Neural progenitor cell (in vitro differentiated cells): ENCODE measurements at regions not wholly inside any gene's neighbourhood (a gene's known extent, or its start where the extent isn't known, plus 50 kb on each side); places are given as distances from the start of the nearest gene placed in this dataset.

Source experiments
- CTCF ChIP-seq: fragments of 200-600 bp; sonication (generic); IDR thresholded peaks from 2 replicates; pipeline ENCODE4 v1.5.1; 2017; ENCODE audit warnings: antibody characterized with exemption, mild to moderate bottlenecking
- EZH2 ChIP-seq: fragments of 200-600 bp; sonication (generic); IDR thresholded peaks from 2 replicates; pipeline ENCODE4 v1.6.1; 2017; ENCODE audit warnings: antibody characterized with exemption, mild to moderate bottlenecking, moderate library complexity
- EZH2phosphoT487 ChIP-seq: fragments of 200-600 bp; sonication (generic); IDR thresholded peaks from 2 replicates; pipeline ENCODE4 v1.6.1; 2017; ENCODE audit warnings: antibody characterized with exemption

GRCh38 chr4:96097693-96098092 lies 257.8 kb downstream of the PDHA2 start:
- TF ChIP-seq CTCF, result no peak
- no peak for TF ChIP-seq EZH2phosphoT487
- TF ChIP-seq EZH2, result no peak
